NCI-H187 treated with DMSO at 0.1 percent for 48 hours (cell line): ENCODE measurements at regions not wholly inside any gene's neighbourhood (a gene's known extent, or its start where the extent isn't known, plus 50 kb on each side); places are given as distances from the start of the nearest gene placed in this dataset.
"Not testable (repeated sequence)": the region's sequence is repeated elsewhere in the genome, so short reads cannot be mapped to it uniquely, and the experiment has no call there.

Source experiments
- DNase-seq: peaks from one replicate; lab custom pipeline; 2025; lab: John Stamatoyannopoulos, UW

GRCh38 chr2:95686056-95686825 lies 94.4 kb downstream of the TRIM43 start:
- DNase-seq: not testable (repeated sequence)

GRCh38 chr2:95687852-95688251 lies 96.1 kb downstream of the TRIM43 start:
- DNase-seq: not testable (repeated sequence)

- not testable (repeated sequence) for DNase-seq
Measured at GRCh38 chr2:95691210-95691609, 99.4 kb downstream of the TRIM43 start.

- not testable (repeated sequence) for DNase-seq
Measured at GRCh38 chr2:95693071-95693846, 101.5 kb downstream of the TRIM43 start.

GRCh38 chr2:95695613-95696012 lies 103.8 kb downstream of the TRIM43 start:
- DNase-seq: no peak

- no peak for DNase-seq
Measured at GRCh38 chr2:95698146-95698545, 106.3 kb downstream of the TRIM43 start.

- not testable (repeated sequence) for DNase-seq
Measured at GRCh38 chr2:95699201-95700184, 107.7 kb downstream of the TRIM43 start.

- no peak for DNase-seq
Measured at GRCh38 chr2:95700519-95700918, 108.7 kb downstream of the TRIM43 start.

- no peak for DNase-seq
Measured at GRCh38 chr2:95702471-95702870, 110.7 kb downstream of the TRIM43 start.

GRCh38 chr2:95707161-95707560 lies 115.4 kb downstream of the TRIM43 start:
- not testable (repeated sequence) for DNase-seq

- no peak for DNase-seq
Measured at GRCh38 chr2:95707837-95708236, 116.0 kb downstream of the TRIM43 start.

- DNase-seq: no peak
Measured at GRCh38 chr2:95709831-95710230, 118.0 kb downstream of the TRIM43 start.

- not testable (repeated sequence) for DNase-seq
Measured at GRCh38 chr2:95713470-95714177, 121.8 kb downstream of the TRIM43 start.

- not testable (repeated sequence) for DNase-seq
Measured at GRCh38 chr2:95714398-95714797, 122.6 kb downstream of the TRIM43 start.

- no peak for DNase-seq
Measured at GRCh38 chr2:95719473-95720060, 127.8 kb downstream of the TRIM43 start.

GRCh38 chr2:95721726-95722125 lies 129.9 kb downstream of the TRIM43 start:
- no peak for DNase-seq

GRCh38 chr2:95722131-95722697 lies 130.4 kb downstream of the TRIM43 start:
- no peak for DNase-seq

GRCh38 chr2:95723627-95724210 lies 131.9 kb downstream of the TRIM43 start:
- not testable (repeated sequence) for DNase-seq

GRCh38 chr2:95725191-95725590 lies 133.4 kb downstream of the TRIM43 start:
- DNase-seq: not testable (repeated sequence)

- DNase-seq: not testable (repeated sequence)
Measured at GRCh38 chr2:95725677-95726076, 133.9 kb downstream of the TRIM43 start.
